Mesothelial cell of epicardium (in vitro differentiated cells): ENCODE measurements at regions not wholly inside any gene's neighbourhood (a gene's known extent, or its start where the extent isn't known, plus 50 kb on each side); places are given as distances from the start of the nearest gene placed in this dataset.
A peak's percentile ranks its signal among the peaks of the same experiment; 100 is the strongest.

Experiments
- DNase-seq, 2 experiments: peaks; one replicate each; pipeline ENCODE4 v3.0.0; 2021; ENCODE audit warnings: low spot score in 2 of 2; ENCODE audit not compliant: unreplicated experiment in 2 of 2
- H3K27ac Mint-ChIP-seq: 2 replicates; pipeline ENCODE4 v1.8.0; 2021; ENCODE audit warnings: mixed read lengths
- H3K27me3 Mint-ChIP-seq: 2 replicates; pipeline ENCODE4 v1.8.0; 2021; ENCODE audit warnings: low read depth, mixed read lengths
- H3K36me3 Mint-ChIP-seq: 2 replicates; pipeline ENCODE4 v1.8.0; 2021; ENCODE audit warnings: mixed read lengths
- H3K4me1 Mint-ChIP-seq: 2 replicates; pipeline ENCODE4 v1.8.0; 2021; ENCODE audit warnings: mixed read lengths
- H3K4me3 Mint-ChIP-seq: 2 replicates; pipeline ENCODE4 v1.8.0; 2021; ENCODE audit warnings: mild to moderate bottlenecking, moderate library complexity, mixed read lengths
- H3K9me3 Mint-ChIP-seq: 2 replicates; pipeline ENCODE4 v1.8.0; 2021; ENCODE audit warnings: mixed read lengths
- TF ChIP-seq, protein P1 (sequence below): fragments of 200-600 bp; sonication (generic); IDR thresholded peaks from one replicate; pipeline ENCODE4 v1.5.0; 2021; ENCODE audit warnings: antibody characterized with exemption; ENCODE audit not compliant: unreplicated experiment

DNA sequence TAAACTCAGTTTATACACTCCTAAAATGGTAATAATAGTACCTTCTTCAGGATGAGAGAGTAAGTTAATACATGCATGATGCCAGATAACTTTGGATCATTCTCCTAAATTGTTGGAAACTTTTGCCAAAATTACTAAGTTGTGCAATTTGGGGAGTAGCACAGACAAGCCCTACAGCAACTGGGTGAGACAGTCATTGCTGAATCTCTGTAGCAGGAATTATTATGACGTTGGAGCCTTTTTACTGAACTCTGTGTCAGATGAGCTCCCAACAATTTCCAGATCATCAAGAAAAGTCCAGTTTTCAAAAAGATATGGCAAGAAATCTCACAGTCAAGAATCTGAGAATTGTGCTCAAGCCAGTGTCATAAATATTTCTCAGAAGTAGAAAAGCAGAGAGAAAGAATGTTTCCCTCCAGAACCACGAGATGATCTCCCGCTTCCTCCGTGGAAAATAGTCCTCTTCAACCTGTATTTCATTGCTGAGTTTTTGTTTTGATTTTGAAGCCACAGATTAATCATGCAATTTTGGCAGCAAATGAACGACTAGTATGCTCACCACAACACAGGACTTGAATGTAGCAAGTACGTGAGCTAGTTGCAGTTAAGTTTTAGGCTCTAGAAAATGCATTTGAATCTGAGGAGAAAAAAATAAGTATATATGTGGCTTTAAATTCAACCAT is 485.4 kb downstream of the CNTN6 start:
- Mint-ChIP-seq H3K4me1 (peaks cover 8% of the 10 kb centered on the region), H3K9me3 (peaks cover 4% of the 10 kb centered on the region), H3K27ac (peak overlapping the region; percentile 49), H3K4me3 (no peak overlapping the region), H3K36me3 (no peaks in the 10 kb centered on the region), H3K27me3 (no peaks in the 10 kb centered on the region)
- no peak for DNase-seq
- TF ChIP-seq, protein P1, sequence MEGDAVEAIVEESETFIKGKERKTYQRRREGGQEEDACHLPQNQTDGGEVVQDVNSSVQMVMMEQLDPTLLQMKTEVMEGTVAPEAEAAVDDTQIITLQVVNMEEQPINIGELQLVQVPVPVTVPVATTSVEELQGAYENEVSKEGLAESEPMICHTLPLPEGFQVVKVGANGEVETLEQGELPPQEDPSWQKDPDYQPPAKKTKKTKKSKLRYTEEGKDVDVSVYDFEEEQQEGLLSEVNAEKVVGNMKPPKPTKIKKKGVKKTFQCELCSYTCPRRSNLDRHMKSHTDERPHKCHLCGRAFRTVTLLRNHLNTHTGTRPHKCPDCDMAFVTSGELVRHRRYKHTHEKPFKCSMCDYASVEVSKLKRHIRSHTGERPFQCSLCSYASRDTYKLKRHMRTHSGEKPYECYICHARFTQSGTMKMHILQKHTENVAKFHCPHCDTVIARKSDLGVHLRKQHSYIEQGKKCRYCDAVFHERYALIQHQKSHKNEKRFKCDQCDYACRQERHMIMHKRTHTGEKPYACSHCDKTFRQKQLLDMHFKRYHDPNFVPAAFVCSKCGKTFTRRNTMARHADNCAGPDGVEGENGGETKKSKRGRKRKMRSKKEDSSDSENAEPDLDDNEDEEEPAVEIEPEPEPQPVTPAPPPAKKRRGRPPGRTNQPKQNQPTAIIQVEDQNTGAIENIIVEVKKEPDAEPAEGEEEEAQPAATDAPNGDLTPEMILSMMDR, result no peak

DNA sequence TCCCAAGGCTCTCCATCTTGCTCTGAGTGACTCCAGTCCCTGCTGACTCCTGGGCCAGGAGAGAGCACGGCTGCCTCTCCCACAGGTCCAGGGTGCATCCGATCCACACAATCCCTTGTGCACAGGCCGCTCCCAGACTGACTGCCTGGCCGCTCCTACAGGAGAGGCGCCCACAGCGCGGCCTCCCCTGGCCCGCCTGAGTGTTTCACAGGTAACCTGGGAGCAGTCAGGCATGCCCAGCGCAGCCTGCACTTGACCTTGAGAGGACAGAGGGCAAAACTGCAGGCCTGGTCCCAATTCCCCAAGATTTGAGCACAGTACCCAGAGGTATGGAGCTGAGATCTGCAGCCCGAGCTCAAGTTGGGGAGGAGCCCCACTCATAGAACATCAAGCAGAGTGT is 490.2 kb downstream of the CNTN6 start:
- H3K36me3 Mint-ChIP-seq, result peaks cover 3% of the 10 kb centered on the region
- no peaks in the 10 kb centered on the region for H3K27me3 Mint-ChIP-seq
- peaks cover 34% of the 10 kb centered on the region for H3K9me3 Mint-ChIP-seq
- DNase-seq, result no peak
- H3K4me1 Mint-ChIP-seq, result peaks cover 5% of the 10 kb centered on the region
- no peak overlapping the region for H3K4me3 Mint-ChIP-seq
- no peak overlapping the region for H3K27ac Mint-ChIP-seq
- TF ChIP-seq, protein P1, result no peak

DNA sequence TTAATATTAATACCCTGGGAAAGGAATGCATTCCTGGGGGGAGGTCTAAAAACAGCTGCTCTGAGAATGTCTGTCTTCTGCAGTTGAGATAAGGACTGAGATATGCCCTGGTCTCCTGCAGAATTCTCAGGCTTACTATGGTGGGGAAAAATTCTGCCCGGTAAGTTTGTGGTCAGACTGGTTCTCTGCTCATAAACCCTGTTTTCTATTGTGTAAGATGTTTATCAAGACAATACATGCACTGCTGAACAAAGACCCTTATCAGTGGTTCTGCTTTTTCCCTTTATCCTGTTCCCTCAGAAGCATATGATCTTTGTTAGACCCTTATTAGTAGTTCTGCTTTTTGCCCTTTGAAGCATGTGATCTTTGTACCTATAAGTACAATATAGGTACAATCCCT is 494.6 kb downstream of the CNTN6 start:
- no peak overlapping the region for H3K4me3 Mint-ChIP-seq
- TF ChIP-seq, protein P1, result no peak
- H3K36me3 Mint-ChIP-seq, result peaks cover 9% of the 10 kb centered on the region
- H3K27me3 Mint-ChIP-seq, result no peaks in the 10 kb centered on the region
- DNase-seq, result no peak
- H3K4me1 Mint-ChIP-seq, result no peaks in the 10 kb centered on the region
- peaks cover 64% of the 10 kb centered on the region for H3K9me3 Mint-ChIP-seq
- H3K27ac Mint-ChIP-seq, result no peak overlapping the region

DNA sequence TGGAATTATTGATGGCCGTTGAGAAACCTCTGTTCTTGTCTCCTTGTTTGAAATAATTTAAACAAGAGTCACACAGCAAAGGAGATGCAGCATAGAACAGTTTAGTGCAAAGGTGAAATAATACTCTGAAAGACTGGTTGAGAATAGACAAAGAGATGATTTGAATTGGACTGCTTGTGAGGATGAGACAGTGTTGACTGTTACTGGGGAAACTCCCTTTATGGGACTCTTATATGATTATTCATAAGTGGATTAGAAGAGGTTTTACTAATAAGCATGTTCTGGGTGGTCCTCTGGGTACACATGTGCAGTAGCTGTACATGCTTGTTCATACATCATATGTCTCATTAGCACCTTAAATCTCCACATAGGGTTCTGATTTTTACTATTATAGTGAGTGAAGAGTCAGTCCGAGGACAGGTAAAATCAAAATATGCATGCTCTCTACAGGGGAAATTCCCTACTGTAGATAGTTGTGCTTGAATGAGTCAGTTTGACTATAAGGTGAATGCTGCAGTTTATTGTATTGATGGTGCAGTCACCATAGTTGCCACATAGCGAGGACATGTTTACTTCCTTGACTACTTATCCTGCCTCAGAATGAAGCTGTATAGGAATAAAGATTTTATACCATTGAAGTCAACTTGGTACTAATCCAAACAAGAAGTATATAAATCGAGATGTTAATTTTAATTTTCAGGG is 498.7 kb downstream of the CNTN6 start:
- Mint-ChIP-seq H3K27ac (no peak overlapping the region), H3K36me3 (peaks cover 9% of the 10 kb centered on the region), H3K4me3 (no peak overlapping the region), H3K27me3 (no peaks in the 10 kb centered on the region), H3K4me1 (no peaks in the 10 kb centered on the region), H3K9me3 (peaks cover 52% of the 10 kb centered on the region)
- DNase-seq, result no peak
- TF ChIP-seq, protein P1, result no peak

DNA sequence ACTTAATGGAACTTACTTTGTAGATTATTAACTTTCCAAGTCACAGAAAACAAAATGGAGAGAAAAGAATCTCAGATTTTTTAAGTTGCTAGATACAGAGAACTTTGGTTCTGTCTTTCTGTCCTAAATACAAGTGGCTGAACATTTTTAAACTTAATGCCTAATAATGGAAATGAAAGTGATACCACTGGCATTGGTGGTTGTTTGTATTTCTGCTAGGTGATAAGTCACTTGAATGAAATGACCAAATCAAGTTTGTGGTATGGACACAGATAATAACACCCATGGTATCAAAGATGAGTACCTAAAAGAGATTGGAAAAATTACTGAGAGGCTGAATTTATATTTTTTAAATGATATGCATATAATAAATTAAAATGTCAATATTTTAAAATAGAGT is 502.1 kb downstream of the CNTN6 start:
- TF ChIP-seq, protein P1, result no peak
- no peaks in the 10 kb centered on the region for H3K36me3 Mint-ChIP-seq
- peaks cover 30% of the 10 kb centered on the region for H3K9me3 Mint-ChIP-seq
- no peaks in the 10 kb centered on the region for H3K27me3 Mint-ChIP-seq
- no peak for DNase-seq
- H3K27ac Mint-ChIP-seq, result no peak overlapping the region
- no peak overlapping the region for H3K4me3 Mint-ChIP-seq
- no peaks in the 10 kb centered on the region for H3K4me1 Mint-ChIP-seq
